T-helper 1 cell treated with Interleukin-12 subunit alpha and Interleukin-12 subunit beta and Interleukin-4 antibody, amounts not matched to agents 30 ng/mL and 1 ng/mL, for 36 hours (primary cell): ENCODE measurements at regions not wholly inside any gene's neighbourhood (a gene's known extent, or its start where the extent isn't known, plus 50 kb on each side); places are given as distances from the start of the nearest gene placed in this dataset.

Experiments used
- intact Hi-C: fragments of 100-400 bp; cut with micrococcal nuclease; formaldehyde crosslinking; loops from one replicate; pipeline ENCODE4 v1.15.1; 2024

GRCh38 chr3:137410028-137410427, 354.1 kb upstream of the SOX14 start:
- intact Hi-C loops: no loop called here

- intact Hi-C loops: no loop called here
Measured at GRCh38 chr3:137420198-137420995, 343.7 kb upstream of the SOX14 start.

DNA sequence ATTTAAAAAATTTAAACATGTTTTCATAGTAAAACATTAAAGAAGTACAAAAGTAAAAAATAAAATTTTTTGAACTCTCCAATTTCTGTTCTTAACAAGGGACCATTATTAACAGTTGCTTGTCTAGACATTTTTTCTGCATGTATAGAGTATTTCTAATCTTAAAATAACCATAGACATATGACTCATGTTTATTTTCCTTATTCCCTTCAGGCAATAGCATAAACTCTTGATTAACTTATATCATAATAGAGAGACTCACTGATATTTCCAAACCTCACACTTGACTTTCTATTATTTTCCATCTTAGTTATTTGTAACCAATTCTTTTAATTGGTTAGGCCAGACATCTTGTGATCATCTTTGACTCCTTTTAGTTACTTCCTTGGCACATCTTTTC, 325.6 kb upstream of the SOX14 start:
- intact Hi-C loops: no loop called here

GRCh38 chr3:137460944-137461343, 303.2 kb upstream of the SOX14 start:
- intact Hi-C loops: no loop called here

GRCh38 chr3:137463131-137463530, 301.0 kb upstream of the SOX14 start:
- intact Hi-C loops: no loop called here

DNA sequence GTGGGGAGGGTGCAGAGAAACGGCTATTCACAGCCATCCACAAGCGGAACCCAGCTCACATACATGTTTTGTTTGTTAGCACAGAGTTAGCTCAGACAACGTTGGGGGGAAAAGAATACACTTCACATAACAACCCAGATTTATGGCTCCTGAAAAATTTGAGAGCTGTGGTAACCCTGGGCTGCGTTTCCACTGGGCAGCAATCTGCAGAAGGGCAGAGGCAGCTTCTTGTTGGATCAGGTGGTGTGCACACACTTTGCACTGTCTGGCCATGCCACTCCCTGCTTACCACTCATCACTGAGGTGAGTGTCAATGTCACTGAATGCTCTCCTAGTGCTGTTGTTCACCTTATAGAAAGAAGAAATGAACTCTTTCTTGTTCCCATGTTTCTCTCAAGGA, 299.8 kb upstream of the SOX14 start:
- intact Hi-C loops: no loop called here

GRCh38 chr3:137468446-137468845, 295.7 kb upstream of the SOX14 start:
- intact Hi-C loops: no loop called here

- intact Hi-C loops: no loop called here
Measured at GRCh38 chr3:137469263-137469662, 294.9 kb upstream of the SOX14 start.

GRCh38 chr3:137471130-137471529, 293.0 kb upstream of the SOX14 start:
- intact Hi-C loops: no loop called here

- intact Hi-C loops: no loop called here
Measured at GRCh38 chr3:137471558-137472204, 292.4 kb upstream of the SOX14 start.

GRCh38 chr3:137477614-137478013, 286.5 kb upstream of the SOX14 start:
- intact Hi-C loops: no loop called here

DNA sequence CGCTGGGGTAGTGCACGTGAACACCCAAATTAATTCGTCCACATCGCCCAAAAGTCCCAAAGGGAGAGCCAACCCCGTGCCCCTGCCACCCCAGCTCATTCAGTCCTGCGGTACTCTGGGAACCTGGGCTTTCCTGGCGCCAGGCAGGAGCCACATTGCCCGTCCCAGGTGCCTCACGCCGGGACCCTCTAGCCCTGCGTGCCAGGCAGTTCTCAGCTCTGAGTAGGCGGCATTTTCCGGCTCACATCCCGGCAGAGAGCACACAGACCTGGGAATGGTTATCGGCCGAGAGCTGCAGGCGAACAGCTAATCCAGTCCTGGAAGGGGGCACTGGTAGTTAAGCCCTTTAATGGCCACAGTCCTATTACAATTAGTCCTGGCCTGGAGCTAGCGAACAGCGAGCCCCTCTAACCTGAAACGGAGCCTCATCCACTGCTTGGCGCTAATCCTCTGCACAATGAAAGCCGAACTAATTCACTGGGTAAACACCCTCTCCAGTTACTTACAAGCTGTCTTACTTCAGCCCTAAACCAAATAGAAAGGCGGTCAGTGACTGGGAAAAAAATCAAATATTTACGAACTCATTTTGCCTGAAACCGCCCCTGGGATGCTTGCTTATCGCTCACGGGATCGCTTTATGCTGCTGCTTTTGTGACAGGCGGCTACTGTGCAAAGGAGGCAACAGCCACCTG, 254.6 kb upstream of the SOX14 start:
- intact Hi-C loops: no loop called here

DNA sequence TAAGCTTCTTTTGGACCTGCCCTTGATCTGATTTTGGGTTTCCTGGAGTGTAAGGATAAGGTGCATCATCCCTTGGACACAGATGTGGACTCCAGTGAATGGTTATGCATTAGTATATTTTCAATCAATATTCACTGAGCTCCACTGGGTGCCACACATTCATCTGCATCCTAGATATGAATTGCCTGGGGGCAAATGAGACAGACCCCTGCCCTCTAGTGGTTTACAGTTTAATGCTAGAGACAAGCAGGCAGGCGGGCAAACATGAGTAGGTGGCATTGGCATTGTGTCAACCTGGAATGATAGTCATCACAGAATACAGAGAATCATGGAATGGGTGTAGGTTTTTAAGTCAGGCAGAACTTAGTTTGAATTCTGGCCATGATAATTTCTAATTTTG, 252.5 kb upstream of the SOX14 start:
- intact Hi-C loops: no loop called here

GRCh38 chr3:137514853-137515252, 249.3 kb upstream of the SOX14 start:
- intact Hi-C loops: no loop called here

DNA sequence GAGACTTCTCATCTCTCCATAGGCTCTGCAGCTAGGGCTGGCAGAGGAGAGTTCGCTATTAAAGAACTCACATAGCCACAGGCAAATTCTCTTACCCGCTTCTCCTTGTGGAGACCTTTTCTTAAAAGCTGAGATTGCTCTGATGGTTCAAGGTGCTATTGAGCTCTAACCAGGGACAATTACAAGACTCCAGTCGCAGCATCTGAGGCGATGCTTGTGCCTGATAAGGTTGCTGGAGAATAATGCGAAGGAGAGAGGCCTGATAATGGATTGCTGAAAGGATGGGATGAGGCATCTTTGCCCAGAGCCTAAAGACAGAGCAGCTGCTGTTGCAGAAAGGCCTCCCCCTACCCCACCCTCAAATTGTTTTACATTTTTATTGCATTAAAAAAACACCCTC, 244.5 kb upstream of the SOX14 start:
- intact Hi-C loops: no loop called here

DNA sequence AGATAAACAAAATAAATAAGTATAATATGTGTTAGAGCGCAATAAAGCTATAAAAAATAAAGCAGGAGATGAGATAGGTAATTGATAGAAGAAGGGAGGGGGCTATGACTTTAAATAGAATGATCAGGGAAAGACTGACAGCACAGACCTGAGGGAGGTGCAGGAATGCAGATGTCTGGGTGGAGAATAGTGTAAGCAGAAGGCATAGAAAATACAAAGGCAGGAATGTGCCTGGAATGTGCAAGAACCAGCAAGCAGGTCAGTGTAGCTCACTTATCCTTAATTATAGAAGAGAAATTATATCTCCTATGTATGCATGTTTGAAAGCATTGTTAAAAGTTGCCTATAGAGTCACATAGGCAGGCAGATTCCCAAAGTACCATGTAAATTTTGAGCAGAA, 239.4 kb upstream of the SOX14 start:
- intact Hi-C loops: no loop called here

- intact Hi-C loops: no loop called here
Measured at GRCh38 chr3:137525471-137525870, 238.6 kb upstream of the SOX14 start.

DNA sequence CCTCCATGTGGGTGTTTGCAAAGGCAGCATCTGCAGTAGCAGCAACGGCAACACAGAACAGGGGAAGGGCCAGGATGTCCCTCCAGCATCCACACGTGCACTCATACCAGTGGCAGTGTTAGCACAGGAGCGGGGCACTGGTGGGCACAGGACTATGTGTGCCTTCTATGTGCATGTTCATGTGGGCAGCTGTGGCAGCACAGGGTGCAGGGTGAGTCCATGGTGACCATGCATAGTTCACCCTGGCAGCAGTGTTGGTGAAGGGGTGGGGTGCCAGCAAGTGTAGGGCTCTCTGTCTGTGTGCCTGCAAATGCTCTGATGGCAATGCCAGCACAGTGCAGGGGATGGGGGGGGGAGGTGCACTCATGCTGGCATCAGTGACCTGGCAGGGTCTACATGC, 222.1 kb upstream of the SOX14 start:
- intact Hi-C loops: no loop called here

GRCh38 chr3:137554242-137554641, 209.9 kb upstream of the SOX14 start:
- intact Hi-C loops: no loop called here

GRCh38 chr3:137568880-137569279, 195.2 kb upstream of the SOX14 start:
- intact Hi-C loops: no loop called here

DNA sequence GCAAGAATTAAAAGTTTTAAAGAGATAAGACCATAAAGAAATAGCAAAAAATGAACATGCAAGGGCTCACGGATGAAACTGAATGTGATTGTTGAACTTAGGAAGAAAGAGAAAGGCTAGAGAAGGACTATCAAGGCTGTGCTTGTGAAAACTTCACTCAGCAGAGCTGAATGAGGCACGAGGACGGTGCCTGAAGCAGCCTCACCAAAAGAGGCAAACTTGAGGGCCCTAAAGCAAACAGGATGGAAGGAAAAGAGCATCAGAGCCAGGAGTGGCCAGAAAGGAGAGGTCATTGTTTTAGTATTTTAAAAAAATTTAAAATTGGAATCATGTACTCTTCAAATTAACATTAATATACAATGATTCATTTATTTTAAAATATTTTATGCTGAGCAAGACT, 191.2 kb upstream of the SOX14 start:
- intact Hi-C loops: no loop called here

DNA sequence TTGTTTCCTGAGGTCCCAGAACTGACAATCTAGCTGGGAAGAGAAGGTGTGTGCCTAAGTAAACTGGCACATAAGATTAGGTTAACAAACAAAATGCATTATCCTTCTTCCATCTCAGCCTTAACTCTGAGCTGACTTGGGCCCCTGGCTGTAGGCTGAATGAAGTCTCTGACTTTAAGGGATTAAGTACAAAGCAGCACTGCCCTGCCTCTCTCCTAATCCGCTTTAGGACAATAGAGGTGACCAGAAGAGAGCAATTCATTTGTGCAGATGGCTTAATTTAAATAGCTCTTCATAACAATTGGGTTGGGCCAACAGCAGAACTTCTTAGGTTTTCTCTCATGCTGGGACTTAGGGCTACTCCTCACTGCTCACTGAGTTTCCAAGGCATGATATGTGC, 181.6 kb upstream of the SOX14 start:
- intact Hi-C loops: no loop called here

GRCh38 chr3:137583256-137583655, 180.9 kb upstream of the SOX14 start:
- intact Hi-C loops: no loop called here
